ENCODE measurements at regions not wholly inside any gene's neighbourhood (a gene's known extent, or its start where the extent isn't known, plus 50 kb on each side); places are given as distances from the start of the nearest gene placed in this dataset.

DNA sequence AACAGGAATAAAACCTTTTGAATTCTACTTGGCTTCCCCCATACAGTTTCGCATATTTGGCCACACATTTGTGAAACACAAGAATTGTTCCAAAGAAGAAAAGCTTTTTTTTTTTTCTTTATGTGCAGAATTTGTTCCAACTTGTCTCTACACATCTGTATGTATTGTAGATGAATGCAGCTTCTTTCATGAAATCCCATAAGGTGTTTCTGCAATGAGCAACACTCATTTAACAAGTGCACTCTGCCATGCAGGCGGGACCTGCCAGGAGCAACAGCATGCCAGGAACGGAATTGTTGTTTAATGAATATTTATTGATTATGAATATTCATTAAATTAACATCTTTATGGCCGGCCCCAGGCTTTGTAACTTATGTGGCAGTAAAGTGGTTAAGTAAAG lies 1075.0 kb downstream of the TTLL7 start:
- DNase-seq, result no peak

DNA sequence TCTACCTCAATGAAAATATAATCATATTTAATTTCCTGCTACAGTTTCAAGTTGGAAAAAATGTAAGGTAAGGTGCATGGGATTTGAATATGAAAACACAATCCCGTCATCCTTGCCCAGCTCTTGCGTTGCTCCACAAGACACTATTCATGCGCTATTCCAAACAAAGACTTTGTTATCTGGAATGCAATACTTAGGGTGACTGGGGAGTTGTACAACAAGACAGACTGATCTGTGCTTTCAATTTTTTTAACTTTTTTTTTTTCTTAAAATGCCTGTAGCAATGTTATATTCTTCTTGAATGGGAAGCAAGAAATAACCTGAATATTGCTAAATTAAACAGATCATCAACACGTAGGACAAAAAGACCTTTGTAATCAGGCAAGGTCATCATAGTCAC lies 1077.2 kb downstream of the TTLL7 start:
- no peak for DNase-seq

- DNase-seq, result no peak
These were observed 1078.3 kb downstream of the TTLL7 start for GRCh38 chr1:82920418-82921248.

GRCh38 chr1:82919837-82920236 lies 1079.1 kb downstream of the TTLL7 start:
- no peak for DNase-seq

DNA sequence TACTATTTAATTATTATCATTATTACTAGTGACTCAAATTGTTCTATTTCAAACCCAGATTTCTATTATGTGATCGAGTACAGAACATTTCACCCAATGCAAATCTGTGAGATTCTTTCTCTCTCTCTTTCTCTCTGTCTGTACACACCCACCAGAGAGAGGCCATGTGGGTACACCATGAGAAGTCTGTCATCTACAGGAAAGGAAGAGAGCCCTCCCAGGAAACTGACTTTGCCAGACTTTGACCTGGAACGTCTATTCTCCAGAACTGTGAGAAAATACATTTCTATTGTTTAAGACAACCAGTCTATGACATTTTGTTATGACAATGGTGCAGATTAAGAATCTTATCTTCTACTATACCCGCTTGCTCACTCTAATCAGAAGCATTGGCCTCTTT lies 1091.6 kb downstream of the TTLL7 start:
- no peak for DNase-seq

GRCh38 chr1:82903626-82904025 lies 1095.3 kb downstream of the TTLL7 start:
- DNase-seq, result no peak

- no peak for DNase-seq
These were observed 1097.4 kb downstream of the TTLL7 start for GRCh38 chr1:82901561-82901960.

DNA sequence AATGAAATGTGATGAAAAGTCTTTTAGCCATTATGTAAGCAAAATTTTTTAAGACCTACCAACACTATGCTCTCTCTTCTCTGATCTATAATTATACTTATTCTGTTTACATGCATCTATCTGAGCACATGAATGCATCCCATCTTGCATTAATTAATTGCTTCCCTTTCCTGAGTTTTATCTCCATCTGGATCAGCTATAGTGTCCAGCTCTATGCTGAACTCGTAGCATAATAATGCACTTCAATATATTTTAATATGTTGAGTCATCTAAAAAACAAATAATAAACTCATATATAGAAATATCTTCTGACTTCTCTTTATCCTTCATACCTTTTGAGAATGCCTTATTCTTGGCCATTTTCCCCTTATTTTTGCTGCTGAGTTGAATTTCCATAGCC lies 1097.8 kb downstream of the TTLL7 start:
- DNase-seq, result no peak

GRCh38 chr1:82899017-82899416 lies 1098.3 kb downstream of the ADGRL2 start:
- DNase-seq, result no peak

DNA sequence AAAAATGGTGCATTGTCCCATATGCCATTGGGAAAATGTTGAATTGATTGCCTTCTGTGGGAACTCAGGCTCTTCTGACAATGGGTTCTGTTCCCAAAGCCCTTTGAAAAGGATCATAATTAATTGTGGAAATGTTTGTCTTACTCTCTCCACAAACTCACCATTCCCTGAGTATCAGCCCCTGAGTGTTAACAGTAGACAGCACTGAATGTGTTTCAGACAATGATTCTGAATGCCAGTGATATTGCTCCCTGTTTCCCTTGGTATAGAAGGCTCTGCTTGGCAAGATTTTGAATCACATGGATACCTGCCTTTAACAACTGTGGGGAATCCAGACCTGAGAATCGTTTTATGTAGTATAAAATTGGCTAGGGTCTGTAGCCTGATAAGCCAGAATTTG lies 1096.8 kb downstream of the ADGRL2 start:
- DNase-seq, result no peak

GRCh38 chr1:82896036-82896435 lies 1095.3 kb downstream of the ADGRL2 start:
- DNase-seq, result no peak

DNA sequence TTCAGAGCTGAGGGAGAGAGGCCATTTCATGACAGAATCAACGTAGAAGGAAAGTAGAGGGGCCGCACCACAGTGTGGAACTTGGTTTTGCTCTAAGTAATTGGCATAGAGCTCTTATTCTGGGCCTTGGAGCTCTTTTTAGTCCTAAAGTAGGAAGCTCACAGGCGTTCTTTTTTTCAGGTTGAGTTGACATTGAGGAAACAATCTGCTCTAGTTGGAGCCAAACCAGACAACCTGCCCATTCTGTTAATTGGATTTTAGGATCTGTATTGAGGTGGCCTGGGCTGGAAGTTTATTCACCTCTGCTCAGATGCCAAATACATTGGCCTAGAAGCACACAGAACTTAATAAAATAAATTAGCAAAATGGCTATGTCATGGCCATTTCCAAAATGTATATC lies 1093.9 kb downstream of the ADGRL2 start:
- DNase-seq, result no peak

DNA sequence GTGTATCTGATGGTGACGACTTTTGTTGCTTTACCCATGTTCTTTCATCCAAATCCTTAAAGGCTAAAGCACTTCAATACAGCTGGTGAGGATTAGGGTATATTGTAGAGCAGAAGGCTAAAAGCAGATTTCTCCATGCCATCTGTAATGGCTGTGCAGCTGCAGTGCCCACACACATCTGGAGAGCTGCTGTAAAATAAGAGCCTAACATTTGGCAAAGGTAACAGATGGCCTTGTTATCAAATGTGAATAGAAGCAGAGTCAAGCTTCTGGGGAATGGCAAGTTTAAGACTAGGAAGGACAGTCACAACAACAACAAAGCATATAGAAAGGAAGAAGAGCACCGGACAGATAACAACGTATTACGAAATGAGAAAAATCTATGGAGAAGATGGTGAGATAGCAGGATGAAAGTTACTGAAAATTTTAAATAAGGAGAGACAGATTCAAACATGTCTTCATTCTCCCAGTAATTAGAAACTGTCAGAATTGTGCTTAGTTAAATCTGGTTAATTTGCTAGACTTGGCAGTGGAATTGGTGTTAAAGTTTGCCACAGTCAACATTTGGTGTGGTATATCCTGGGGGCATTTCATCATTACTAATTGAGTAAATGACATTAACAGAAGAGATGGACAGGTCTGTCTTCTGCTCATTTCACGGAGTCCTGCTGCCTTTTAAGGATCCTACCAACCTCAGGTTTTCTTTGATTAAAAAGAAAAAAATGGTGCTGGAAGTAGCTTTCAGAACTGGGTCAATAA lies 1093.2 kb downstream of the ADGRL2 start:
- DNase-seq, result no peak

DNA sequence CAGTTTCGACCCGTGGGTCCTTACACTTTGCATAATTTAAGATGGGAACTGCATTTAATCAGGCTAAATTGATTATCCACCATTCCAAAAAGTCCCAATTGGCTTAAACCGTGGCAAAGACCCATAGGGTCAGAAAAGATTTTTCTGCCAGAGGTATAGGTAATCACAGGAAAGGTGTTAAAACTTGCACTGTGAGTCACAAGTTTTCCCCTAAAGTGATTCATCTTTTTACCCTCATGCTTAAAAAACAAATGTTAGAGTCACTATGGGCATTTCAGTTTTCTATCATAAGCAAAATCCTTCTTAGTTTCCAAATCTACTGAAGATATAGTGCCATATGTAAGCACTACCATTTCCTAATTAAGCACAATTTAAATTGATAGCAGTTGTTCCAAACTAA lies 1079.8 kb downstream of the ADGRL2 start:
- no peak for DNase-seq

DNA sequence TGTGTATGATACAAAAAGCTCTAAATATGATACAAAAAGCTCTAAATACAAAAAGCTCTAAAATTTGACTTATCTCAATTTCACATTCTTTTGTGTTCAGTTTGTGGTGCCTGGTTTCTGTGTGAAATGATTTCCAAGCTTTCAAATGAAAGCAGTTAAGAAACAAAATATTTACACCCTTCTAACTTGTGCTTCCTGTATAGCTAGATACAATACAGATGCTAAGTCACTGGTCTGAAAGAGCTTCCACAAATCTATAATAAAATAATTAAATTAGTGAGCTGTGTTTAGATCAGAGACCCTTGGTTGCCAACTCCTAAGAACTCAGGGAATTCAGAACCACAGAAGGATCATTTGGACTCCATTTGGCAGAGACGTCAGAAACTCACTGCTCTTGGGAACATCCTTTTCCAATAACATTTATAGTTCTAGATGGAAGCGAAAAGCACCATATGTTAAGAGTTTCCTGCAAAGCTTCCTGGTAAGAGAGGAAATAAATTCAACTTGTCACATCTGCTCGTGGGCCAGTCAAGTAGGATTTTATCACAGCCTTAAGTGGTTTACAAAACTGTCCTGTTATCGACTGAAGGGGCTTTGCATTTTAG lies 1079.1 kb downstream of the ADGRL2 start:
- DNase-seq, result no peak

DNA sequence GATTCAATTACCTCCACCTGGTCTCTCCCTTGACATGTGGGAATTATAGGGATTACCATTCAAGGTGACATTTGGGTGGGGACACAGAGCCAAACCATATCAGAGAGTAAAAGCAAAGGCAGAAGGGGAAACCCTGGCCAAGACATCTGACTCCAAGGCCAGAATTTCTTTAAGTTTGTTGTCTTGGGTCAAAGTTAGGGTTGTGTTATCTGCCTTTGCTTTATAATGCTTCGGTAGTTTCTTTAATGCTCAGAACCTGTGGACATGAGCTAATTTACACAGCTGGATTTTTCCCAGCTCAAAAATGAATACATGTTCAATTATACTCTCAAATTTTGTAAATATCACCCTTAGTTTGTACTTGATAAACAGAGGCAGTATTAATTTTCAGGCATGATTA lies 1074.4 kb downstream of the ADGRL2 start:
- DNase-seq, result no peak

GRCh38 chr1:82874041-82874440 lies 1073.3 kb downstream of the ADGRL2 start:
- DNase-seq, result no peak

- DNase-seq, result no peak
These were observed 1069.6 kb downstream of the ADGRL2 start for GRCh38 chr1:82870332-82870731.

GRCh38 chr1:82867781-82868180 lies 1067.0 kb downstream of the ADGRL2 start:
- DNase-seq, result no peak

DNA sequence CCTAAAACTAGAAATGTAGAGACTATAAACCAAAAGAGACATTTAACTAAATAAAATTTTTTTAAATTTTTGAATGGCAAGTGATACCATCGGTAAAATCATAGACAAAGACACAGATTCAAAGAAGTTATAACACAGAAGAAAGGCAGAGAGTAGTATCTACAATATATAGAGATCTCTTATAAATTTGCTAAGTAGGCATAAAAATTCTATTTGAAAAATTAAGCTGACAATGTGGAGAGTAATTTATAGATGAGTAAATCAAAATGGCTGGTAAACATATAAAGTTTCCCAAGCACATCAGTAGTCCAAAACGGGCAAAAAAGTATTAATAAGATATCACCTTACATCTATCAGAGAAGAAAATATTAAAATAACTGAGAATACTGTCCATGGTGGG lies 1061.0 kb downstream of the ADGRL2 start:
- DNase-seq, result no peak

- no peak for DNase-seq
These were observed 1057.3 kb downstream of the ADGRL2 start for GRCh38 chr1:82858031-82858430.

DNA sequence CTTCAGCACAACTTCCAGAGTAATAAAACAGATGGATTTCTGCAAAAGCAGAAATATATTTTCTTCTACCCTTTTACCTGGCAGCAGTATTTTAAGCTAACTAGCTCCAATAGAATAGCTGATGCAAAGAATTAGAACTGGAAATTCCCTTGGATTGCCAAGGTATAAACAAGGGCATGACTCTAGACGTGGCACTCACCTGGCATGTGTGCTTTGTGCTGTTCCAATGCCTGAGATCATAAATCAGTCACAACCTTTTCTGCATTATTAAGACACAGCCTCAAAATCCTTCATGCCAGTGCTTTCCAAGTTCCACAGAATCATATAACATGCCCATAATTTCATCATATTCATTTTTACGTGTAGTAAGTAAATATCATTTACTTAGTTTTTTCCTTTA lies 1048.7 kb downstream of the ADGRL2 start:
- no peak for DNase-seq

DNA sequence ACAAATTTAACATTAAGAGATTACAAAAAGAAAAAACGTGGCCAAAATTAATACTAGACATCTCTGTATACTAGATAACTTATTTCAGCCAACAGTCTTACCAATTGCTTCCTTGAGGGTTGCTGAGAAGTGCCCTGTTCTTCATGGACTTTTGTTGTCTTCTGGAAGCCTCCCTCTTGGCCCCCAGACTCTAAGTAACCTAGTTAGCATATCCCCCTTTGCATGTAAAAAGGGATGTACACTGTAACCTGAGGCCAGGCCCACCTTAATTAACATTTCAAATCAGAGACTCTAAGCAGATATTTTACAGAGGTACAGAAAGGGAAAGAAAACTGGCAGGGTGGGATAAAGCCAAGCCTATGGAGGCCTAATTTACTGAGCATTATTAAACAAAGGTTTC lies 1047.3 kb downstream of the ADGRL2 start:
- DNase-seq, result no peak

- DNase-seq, result no peak
These were observed 1045.1 kb downstream of the ADGRL2 start for GRCh38 chr1:82845866-82846265.
